GM12873 (cell line): ENCODE measurements at regions not wholly inside any gene's neighbourhood (a gene's known extent, or its start where the extent isn't known, plus 50 kb on each side); places are given as distances from the start of the nearest gene placed in this dataset.

Experiments used
- TF ChIP-seq, protein P1 (sequence below): IDR thresholded peaks from 2 replicates; pipeline ENCODE4 v1.5.1; 2012; ENCODE audit warnings: low read depth, mild to moderate bottlenecking, moderate library complexity, low read length, control low read depth; ENCODE audit not compliant: insufficient read depth; ENCODE audit errors: missing control alignments

DNA sequence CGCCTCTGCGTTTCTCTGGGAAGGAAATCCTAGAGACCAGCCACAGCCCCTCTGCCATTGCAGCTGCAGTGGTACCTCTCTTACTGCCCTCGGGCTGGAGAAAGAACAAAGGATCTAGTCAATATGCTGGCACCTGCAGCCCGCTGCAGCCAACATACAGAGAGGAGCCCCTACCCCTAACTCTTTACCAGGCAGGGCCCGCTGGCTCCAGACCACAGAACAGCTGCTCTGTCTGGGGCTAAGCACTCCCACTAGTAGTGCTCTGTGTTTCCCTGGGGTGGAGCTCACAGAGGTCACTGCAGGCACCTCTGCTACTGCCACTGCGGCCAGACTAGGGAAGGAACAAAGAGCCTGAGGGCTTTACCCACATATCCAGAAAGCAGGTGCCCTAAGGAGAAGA, 93.8 kb upstream of the IMPG1 start:
- TF ChIP-seq, protein P1, sequence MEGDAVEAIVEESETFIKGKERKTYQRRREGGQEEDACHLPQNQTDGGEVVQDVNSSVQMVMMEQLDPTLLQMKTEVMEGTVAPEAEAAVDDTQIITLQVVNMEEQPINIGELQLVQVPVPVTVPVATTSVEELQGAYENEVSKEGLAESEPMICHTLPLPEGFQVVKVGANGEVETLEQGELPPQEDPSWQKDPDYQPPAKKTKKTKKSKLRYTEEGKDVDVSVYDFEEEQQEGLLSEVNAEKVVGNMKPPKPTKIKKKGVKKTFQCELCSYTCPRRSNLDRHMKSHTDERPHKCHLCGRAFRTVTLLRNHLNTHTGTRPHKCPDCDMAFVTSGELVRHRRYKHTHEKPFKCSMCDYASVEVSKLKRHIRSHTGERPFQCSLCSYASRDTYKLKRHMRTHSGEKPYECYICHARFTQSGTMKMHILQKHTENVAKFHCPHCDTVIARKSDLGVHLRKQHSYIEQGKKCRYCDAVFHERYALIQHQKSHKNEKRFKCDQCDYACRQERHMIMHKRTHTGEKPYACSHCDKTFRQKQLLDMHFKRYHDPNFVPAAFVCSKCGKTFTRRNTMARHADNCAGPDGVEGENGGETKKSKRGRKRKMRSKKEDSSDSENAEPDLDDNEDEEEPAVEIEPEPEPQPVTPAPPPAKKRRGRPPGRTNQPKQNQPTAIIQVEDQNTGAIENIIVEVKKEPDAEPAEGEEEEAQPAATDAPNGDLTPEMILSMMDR, result no peak

DNA sequence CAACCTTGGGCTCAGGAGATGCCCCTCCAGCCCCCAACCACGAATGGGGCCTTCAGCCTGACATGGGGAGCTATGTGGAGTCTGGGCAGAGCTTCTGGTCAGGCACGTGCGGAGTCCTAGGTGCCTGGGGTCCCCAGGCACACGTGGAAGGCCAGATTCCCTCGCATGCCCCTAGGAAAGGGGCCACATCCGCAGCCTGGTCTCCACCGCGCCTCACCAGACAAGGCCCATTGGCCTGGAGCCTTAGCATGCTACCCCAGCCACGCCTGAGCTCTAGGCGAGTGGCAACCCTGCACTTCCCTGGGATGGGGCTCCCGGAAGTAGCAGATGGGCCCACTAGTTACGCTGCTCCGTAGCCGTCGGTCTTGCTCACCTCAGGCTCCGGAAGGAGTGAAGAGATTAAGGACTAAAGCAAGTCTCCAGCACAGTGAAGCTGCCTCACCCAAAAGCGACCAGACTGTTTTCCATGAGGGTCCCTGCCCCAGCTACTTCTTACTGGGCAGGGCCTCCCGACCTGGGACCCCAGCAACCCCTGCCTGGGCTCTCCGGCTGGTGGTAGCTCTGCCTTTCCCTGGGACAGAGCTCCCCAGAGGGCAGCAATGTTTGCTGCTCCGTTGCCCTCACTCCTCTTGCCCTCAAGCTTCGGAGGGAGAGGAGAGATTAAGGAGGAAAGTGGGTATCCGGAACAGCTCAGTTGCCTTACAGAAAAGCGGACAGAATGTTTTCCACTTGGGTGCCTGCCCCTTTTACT, 93.2 kb upstream of the IMPG1 start:
- TF ChIP-seq, protein P1, result no peak

DNA sequence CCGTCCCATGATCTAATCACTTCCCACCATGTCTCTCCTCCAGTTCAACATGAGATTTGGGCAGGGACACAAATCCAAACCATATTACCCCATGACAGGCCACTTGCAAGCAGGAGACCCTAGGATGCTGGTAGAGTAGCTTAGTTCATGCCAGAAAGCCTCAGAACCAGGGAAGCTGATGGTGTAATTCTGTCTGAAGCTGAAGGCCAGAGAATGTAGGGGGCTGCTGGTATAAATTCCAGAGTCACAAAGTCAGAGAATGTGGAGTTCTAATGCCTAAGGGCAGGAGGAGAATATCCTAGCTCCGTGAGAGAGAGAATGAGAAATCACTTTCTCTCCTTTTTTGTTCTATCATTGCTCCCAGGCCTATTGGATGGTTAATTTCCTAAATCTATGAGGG, 90.3 kb upstream of the IMPG1 start:
- TF ChIP-seq, protein P1, result no peak

DNA sequence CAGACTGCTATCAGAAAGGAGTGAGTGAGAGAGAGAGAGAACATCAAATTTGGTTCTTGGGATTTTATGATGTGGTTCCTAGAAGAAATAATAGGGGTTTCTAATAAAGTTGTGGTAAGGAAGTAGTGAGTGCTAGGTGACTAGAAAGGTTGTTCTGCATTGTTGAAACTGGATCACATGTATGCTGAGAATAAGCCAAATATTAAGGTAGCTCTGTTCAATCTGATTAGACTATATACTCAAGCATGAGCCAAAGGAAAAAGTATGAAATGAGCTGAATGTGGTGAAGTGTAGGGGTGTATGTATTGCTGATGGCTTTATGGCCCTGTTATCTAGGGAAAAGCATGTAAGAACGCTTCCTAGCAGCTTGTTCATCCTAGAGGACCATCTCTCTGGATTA, 63.0 kb upstream of the IMPG1 start:
- TF ChIP-seq, protein P1, result no peak

DNA sequence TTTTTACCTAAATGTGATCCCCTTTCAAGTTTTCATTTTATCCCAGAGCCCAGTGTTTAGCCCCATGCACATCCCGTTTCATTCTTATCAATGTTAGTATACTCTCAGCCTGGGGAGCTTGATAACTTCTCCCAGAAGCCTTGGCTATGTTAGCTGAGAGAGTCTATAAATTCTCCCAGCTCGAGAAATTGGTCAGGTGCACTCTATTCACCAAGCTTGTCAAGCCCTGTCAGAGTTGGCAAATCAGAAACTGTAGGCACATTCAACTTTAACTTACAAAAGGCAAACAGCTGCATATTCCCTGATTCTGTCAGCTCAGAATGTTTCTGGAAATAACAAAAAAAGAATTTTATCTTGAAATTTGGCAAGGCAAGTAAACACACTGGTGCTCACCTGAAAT, 62.2 kb upstream of the IMPG1 start:
- TF ChIP-seq, protein P1, result no peak

DNA sequence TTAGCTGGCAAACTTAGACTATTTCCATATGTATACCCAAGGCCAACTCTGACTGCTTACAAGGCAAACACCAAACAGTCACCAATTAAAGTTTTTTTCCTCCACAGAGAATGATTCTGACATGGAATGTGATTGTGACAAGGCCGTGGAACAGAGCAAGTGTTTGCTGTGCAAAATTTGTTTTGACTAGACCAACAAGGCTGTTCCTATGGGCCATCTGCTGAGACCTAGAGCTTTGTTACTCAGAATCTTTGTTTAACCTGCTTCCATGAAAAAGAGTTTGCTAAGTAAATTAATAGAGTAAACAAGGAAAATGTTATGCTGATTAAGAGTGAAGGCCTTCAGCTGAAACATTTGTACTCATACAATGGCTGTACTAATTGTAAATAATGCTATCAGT, 51.6 kb upstream of the IMPG1 start:
- TF ChIP-seq, protein P1, result no peak
